Neural progenitor cell (in vitro differentiated cells): ENCODE measurements at regions not wholly inside any gene's neighbourhood (a gene's known extent, or its start where the extent isn't known, plus 50 kb on each side); places are given as distances from the start of the nearest gene placed in this dataset.
"Not testable (repeated sequence)": the region's sequence is repeated elsewhere in the genome, so short reads cannot be mapped to it uniquely, and the experiment has no call there.

Experiments used
- DNase-seq: peaks from one replicate; pipeline ENCODE4 v3.0.0-alpha.2; 2016; ENCODE audit warnings: low spot score
- H2AFZ ChIP-seq: fragments of 200-600 bp; sonication (generic); replicated peaks from 2 replicates; pipeline ENCODE4 v1.6.1; 2016; ENCODE audit warnings: antibody characterized with exemption
- H3F3A ChIP-seq: fragments of 200-600 bp; sonication (generic); 2 replicates; pipeline ENCODE4 v1.6.1; 2016; ENCODE audit warnings: antibody characterized with exemption, low read depth
- H3K27ac ChIP-seq: fragments of 200-600 bp; sonication (generic); 2 replicates; pipeline ENCODE4 v1.5.1; 2016; ENCODE audit warnings: mild to moderate bottlenecking
- H3K27me3 ChIP-seq: fragments of 200-600 bp; sonication (generic); 2 replicates; pipeline ENCODE4 v1.6.1; 2016; ENCODE audit warnings: mild to moderate bottlenecking, moderate library complexity
- H3K36me3 ChIP-seq: fragments of 200-600 bp; sonication (generic); 2 replicates; pipeline ENCODE4 v1.5.1; 2016
- H3K4me1 ChIP-seq: fragments of 200-600 bp; sonication (generic); 2 replicates; pipeline ENCODE4 v1.6.1; 2016; ENCODE audit warnings: mixed run types
- H3K4me2 ChIP-seq: fragments of 200-600 bp; sonication (generic); 2 replicates; pipeline ENCODE4 v1.6.1; 2016
- H3K4me3 ChIP-seq: fragments of 200-600 bp; sonication (generic); 2 replicates; pipeline ENCODE4 v1.5.1; 2016
- H3K79me2 ChIP-seq: fragments of 200-600 bp; sonication (generic); 2 replicates; pipeline ENCODE4 v1.6.1; 2016; ENCODE audit warnings: low read depth
- H3K9ac ChIP-seq: fragments of 200-600 bp; sonication (generic); 2 replicates; pipeline ENCODE4 v1.6.1; 2016
- H3K9me3 ChIP-seq: fragments of 200-600 bp; sonication (generic); 2 replicates; pipeline ENCODE4 v1.5.1; 2016; ENCODE audit warnings: low read depth
- H4K20me1 ChIP-seq: fragments of 200-600 bp; sonication (generic); 2 replicates; pipeline ENCODE4 v1.6.1; 2016; ENCODE audit warnings: low read depth
- H3K27ac Mint-ChIP-seq: 3 replicates; pipeline ENCODE4 v1.8.0; 2021; ENCODE audit warnings: mixed read lengths
- H3K27me3 Mint-ChIP-seq: 2 replicates; pipeline ENCODE4 v1.8.0; 2022; ENCODE audit warnings: low read depth, mild to moderate bottlenecking, inconsistent platforms, moderate library complexity, mixed read lengths; ENCODE audit not compliant: insufficient read depth
- H3K36me3 Mint-ChIP-seq: 3 replicates; pipeline ENCODE4 v1.8.0; 2021; ENCODE audit warnings: mixed read lengths
- H3K4me1 Mint-ChIP-seq: 3 replicates; pipeline ENCODE4 v1.8.0; 2021; ENCODE audit warnings: mixed read lengths
- H3K4me3 Mint-ChIP-seq: 3 replicates; pipeline ENCODE4 v1.8.0; 2021; ENCODE audit warnings: mild to moderate bottlenecking, moderate library complexity, mixed read lengths
- H3K9me3 Mint-ChIP-seq: 3 replicates; pipeline ENCODE4 v1.8.0; 2020; ENCODE audit warnings: mixed read lengths
- CTCF ChIP-seq: fragments of 200-600 bp; sonication (generic); IDR thresholded peaks from 2 replicates; pipeline ENCODE4 v1.5.1; 2017; ENCODE audit warnings: antibody characterized with exemption, mild to moderate bottlenecking
- EZH2 ChIP-seq: fragments of 200-600 bp; sonication (generic); IDR thresholded peaks from 2 replicates; pipeline ENCODE4 v1.6.1; 2017; ENCODE audit warnings: antibody characterized with exemption, mild to moderate bottlenecking, moderate library complexity
- EZH2phosphoT487 ChIP-seq: fragments of 200-600 bp; sonication (generic); IDR thresholded peaks from 2 replicates; pipeline ENCODE4 v1.6.1; 2017; ENCODE audit warnings: antibody characterized with exemption

- no peak overlapping the region for H3K4me3 Mint-ChIP-seq
- H3K9ac ChIP-seq = no peak overlapping the region
- no peaks in the 10 kb centered on the region for H3K27me3 ChIP-seq
- no peak overlapping the region for H3K27ac ChIP-seq
- H3K9me3 ChIP-seq = no peaks in the 10 kb centered on the region
- H3K79me2 ChIP-seq = no peaks in the 10 kb centered on the region
- peaks cover 8% of the 10 kb centered on the region for H3K4me1 ChIP-seq
- no peak for DNase-seq
- no peak overlapping the region for H2AFZ ChIP-seq
- no peaks in the 10 kb centered on the region for H3K27me3 Mint-ChIP-seq
- H3K27ac Mint-ChIP-seq = no peak overlapping the region
- H3F3A ChIP-seq = no peaks in the 10 kb centered on the region
- peaks cover 20% of the 10 kb centered on the region for H3K9me3 Mint-ChIP-seq
- peaks cover 6% of the 10 kb centered on the region for H3K4me1 Mint-ChIP-seq
- no peaks in the 10 kb centered on the region for H3K36me3 Mint-ChIP-seq
- H4K20me1 ChIP-seq = no peaks in the 10 kb centered on the region
- no peak overlapping the region for H3K4me2 ChIP-seq
- H3K36me3 ChIP-seq = no peaks in the 10 kb centered on the region
- no peak overlapping the region for H3K4me3 ChIP-seq
- TF ChIP-seq EZH2phosphoT487 = no peak
- no peak for TF ChIP-seq CTCF
- TF ChIP-seq EZH2 = no peak
Measured at GRCh38 chr4:117135634-117136354, 50.4 kb upstream of the TRAM1L1 start.

- peaks cover 8% of the 10 kb centered on the region for H3K4me1 ChIP-seq
- no peak overlapping the region for H3K4me2 ChIP-seq
- H2AFZ ChIP-seq = no peak overlapping the region
- no peaks in the 10 kb centered on the region for H4K20me1 ChIP-seq
- no peaks in the 10 kb centered on the region for H3K79me2 ChIP-seq
- Mint-ChIP-seq H3K36me3 (no peaks in the 10 kb centered on the region), H3K4me1 (peaks cover 6% of the 10 kb centered on the region), H3K9me3 (peaks cover 20% of the 10 kb centered on the region), H3K27me3 (no peaks in the 10 kb centered on the region), H3K4me3 (no peak overlapping the region), H3K27ac (no peak overlapping the region)
- H3K4me3 ChIP-seq = no peak overlapping the region
- TF ChIP-seq EZH2 = no peak
- no peak for TF ChIP-seq CTCF
- no peak for TF ChIP-seq EZH2phosphoT487
- no peaks in the 10 kb centered on the region for H3K27me3 ChIP-seq
- H3K27ac ChIP-seq = no peak overlapping the region
- no peaks in the 10 kb centered on the region for H3K36me3 ChIP-seq
- H3K9me3 ChIP-seq = no peaks in the 10 kb centered on the region
- DNase-seq = no peak
- no peaks in the 10 kb centered on the region for H3F3A ChIP-seq
- no peak overlapping the region for H3K9ac ChIP-seq
Measured at GRCh38 chr4:117137145-117137544, 51.8 kb upstream of the TRAM1L1 start.

- H3K27ac Mint-ChIP-seq, H3K4me3 Mint-ChIP-seq, H3K9ac ChIP-seq, H3K27me3 ChIP-seq, H3F3A ChIP-seq, H3K4me1 Mint-ChIP-seq, H2AFZ ChIP-seq, H3K27me3 Mint-ChIP-seq, H3K4me2 ChIP-seq, H3K4me1 ChIP-seq, DNase-seq, H3K79me2 ChIP-seq, H3K4me3 ChIP-seq, H3K27ac ChIP-seq, H3K9me3 ChIP-seq, H3K36me3 ChIP-seq, H3K36me3 Mint-ChIP-seq, H4K20me1 ChIP-seq: not testable (repeated sequence)
- H3K9me3 Mint-ChIP-seq = peaks cover 20% of the 10 kb centered on the region
Measured at GRCh38 chr4:117138732-117139131, 53.4 kb upstream of the TRAM1L1 start.

GRCh38 chr4:117154251-117154650, 68.9 kb upstream of the TRAM1L1 start:
- H3K79me2 ChIP-seq = no peaks in the 10 kb centered on the region
- H3K9me3 Mint-ChIP-seq = peaks cover 18% of the 10 kb centered on the region
- no peaks in the 10 kb centered on the region for H3K27me3 Mint-ChIP-seq
- no peak overlapping the region for H3K27ac Mint-ChIP-seq
- H3K4me1 Mint-ChIP-seq = peaks cover 18% of the 10 kb centered on the region
- peak overlapping the region; percentile 27 for H3K4me2 ChIP-seq
- no peak overlapping the region for H3K9ac ChIP-seq
- H3K36me3 Mint-ChIP-seq = peaks cover 7% of the 10 kb centered on the region
- H3K36me3 ChIP-seq = peaks cover 3% of the 10 kb centered on the region
- H3K9me3 ChIP-seq = no peaks in the 10 kb centered on the region
- no peak overlapping the region for H3K4me3 ChIP-seq
- H4K20me1 ChIP-seq = no peaks in the 10 kb centered on the region
- peaks cover 6% of the 10 kb centered on the region for H3F3A ChIP-seq
- H3K27ac ChIP-seq = peak overlapping the region; percentile 69
- TF ChIP-seq EZH2phosphoT487 = no peak
- TF ChIP-seq CTCF = no peak
- no peak for TF ChIP-seq EZH2
- H2AFZ ChIP-seq = peak overlapping the region; percentile 63
- H3K4me3 Mint-ChIP-seq = no peak overlapping the region
- no peaks in the 10 kb centered on the region for H3K27me3 ChIP-seq
- peak; percentile 63 for DNase-seq
- peaks cover 29% of the 10 kb centered on the region for H3K4me1 ChIP-seq
